ENCODE measurements at regions not wholly inside any gene's neighbourhood (a gene's known extent, or its start where the extent isn't known, plus 50 kb on each side); places are given as distances from the start of the nearest gene placed in this dataset.

DNA sequence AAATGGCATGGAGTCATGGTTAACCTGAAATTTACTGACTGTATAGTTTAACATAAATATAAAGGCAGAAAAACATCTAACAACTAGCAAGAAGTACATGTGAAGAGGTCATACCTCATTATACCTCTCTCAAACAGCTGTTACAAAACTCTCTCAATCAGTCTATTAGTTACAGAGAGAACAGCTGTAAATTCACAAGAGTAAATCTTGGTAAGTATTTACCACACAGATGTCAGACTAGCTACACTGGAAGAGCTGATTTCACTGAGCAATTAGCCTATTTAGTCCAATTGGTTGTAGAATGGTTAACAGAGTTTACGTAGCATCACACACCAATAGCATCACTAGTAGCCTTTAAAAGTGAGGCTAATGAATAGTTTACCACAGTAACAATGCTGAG is 463.4 kb upstream of the USP15 start:
- H3K27ac ChIP-seq = no peak overlapping the region
- TF ChIP-seq, protein P1, sequence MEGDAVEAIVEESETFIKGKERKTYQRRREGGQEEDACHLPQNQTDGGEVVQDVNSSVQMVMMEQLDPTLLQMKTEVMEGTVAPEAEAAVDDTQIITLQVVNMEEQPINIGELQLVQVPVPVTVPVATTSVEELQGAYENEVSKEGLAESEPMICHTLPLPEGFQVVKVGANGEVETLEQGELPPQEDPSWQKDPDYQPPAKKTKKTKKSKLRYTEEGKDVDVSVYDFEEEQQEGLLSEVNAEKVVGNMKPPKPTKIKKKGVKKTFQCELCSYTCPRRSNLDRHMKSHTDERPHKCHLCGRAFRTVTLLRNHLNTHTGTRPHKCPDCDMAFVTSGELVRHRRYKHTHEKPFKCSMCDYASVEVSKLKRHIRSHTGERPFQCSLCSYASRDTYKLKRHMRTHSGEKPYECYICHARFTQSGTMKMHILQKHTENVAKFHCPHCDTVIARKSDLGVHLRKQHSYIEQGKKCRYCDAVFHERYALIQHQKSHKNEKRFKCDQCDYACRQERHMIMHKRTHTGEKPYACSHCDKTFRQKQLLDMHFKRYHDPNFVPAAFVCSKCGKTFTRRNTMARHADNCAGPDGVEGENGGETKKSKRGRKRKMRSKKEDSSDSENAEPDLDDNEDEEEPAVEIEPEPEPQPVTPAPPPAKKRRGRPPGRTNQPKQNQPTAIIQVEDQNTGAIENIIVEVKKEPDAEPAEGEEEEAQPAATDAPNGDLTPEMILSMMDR (IDR thresholded peaks at IDR 0.05) = no peak
- no peak for TF ChIP-seq ZFX (IDR thresholded peaks at IDR 0.05; ENCODE audit: borderline replicate concordance)

DNA sequence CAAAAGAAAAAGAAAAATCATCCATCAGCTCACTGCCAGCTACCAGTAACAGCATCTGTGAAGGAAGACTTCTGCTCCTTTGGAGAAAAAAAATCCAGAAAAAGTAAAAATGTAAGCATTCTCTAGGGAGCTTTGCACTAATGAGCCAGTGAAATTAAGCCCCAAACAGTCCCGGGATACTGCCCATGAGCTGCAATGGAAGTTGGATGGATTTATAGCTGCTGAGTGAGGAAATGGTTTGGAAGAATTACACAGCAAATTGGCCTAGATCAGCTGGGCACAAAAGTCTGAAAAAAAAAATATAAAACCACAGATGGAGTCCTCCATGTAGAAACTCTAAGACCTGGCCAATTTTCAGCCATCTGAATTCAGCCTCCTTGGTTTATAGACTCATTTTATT is 462.9 kb upstream of the USP15 start:
- no peak overlapping the region for H3K27ac ChIP-seq
- TF ChIP-seq ZFX (IDR thresholded peaks at IDR 0.05; ENCODE audit: borderline replicate concordance) = no peak
- TF ChIP-seq, protein P1 (IDR thresholded peaks at IDR 0.05) = no peak

GRCh38 chr12:61798778-61799177 is 461.4 kb upstream of the USP15 start:
- H3K27ac ChIP-seq = no peak overlapping the region
- TF ChIP-seq ZFX (IDR thresholded peaks at IDR 0.05; ENCODE audit: borderline replicate concordance) = no peak
- TF ChIP-seq, protein P1 (IDR thresholded peaks at IDR 0.05) = no peak

- no peak for TF ChIP-seq ZFX (IDR thresholded peaks at IDR 0.05; ENCODE audit: borderline replicate concordance)
- TF ChIP-seq, protein P1 (IDR thresholded peaks at IDR 0.05) = no peak
- no peak overlapping the region for H3K27ac ChIP-seq
Observed at GRCh38 chr12:61804301-61804700, 455.9 kb upstream of the USP15 start.

- TF ChIP-seq, protein P1 (IDR thresholded peaks at IDR 0.05) = no peak
- TF ChIP-seq ZFX (IDR thresholded peaks at IDR 0.05; ENCODE audit: borderline replicate concordance) = no peak
- no peak overlapping the region for H3K27ac ChIP-seq
Observed at GRCh38 chr12:61808856-61809255, 451.3 kb upstream of the USP15 start.

- no peak overlapping the region for H3K27ac ChIP-seq
- TF ChIP-seq, protein P1 (IDR thresholded peaks at IDR 0.05) = no peak
- TF ChIP-seq ZFX (IDR thresholded peaks at IDR 0.05; ENCODE audit: borderline replicate concordance) = no peak
Observed at GRCh38 chr12:61810486-61810885, 449.7 kb upstream of the USP15 start.

DNA sequence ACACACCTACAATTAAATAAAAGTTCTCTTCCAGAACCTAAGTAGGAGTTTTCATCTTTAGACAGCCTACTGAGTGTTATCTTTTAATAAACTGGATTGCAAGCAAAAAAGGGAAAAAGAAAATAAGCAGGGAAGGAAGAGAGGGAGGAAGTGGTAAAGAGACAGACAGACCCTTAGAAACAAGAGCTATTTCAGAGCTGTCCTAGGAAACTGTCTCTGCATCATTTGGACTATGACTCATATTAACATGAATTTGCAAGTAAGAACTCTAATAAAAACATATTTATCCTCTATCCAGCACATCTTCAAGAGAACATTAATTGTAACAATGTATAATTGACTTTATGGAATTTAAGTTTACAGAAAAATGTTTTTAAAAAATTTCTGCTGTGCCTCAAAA is 438.8 kb upstream of the USP15 start:
- H3K27ac ChIP-seq = no peak overlapping the region
- TF ChIP-seq ZFX (IDR thresholded peaks at IDR 0.05; ENCODE audit: borderline replicate concordance) = no peak
- TF ChIP-seq, protein P1 (IDR thresholded peaks at IDR 0.05) = no peak

All from 22Rv1 (cell line).